ENCODE measurements at regions not wholly inside any gene's neighbourhood (a gene's known extent, or its start where the extent isn't known, plus 50 kb on each side); places are given as distances from the start of the nearest gene placed in this dataset.

DNA sequence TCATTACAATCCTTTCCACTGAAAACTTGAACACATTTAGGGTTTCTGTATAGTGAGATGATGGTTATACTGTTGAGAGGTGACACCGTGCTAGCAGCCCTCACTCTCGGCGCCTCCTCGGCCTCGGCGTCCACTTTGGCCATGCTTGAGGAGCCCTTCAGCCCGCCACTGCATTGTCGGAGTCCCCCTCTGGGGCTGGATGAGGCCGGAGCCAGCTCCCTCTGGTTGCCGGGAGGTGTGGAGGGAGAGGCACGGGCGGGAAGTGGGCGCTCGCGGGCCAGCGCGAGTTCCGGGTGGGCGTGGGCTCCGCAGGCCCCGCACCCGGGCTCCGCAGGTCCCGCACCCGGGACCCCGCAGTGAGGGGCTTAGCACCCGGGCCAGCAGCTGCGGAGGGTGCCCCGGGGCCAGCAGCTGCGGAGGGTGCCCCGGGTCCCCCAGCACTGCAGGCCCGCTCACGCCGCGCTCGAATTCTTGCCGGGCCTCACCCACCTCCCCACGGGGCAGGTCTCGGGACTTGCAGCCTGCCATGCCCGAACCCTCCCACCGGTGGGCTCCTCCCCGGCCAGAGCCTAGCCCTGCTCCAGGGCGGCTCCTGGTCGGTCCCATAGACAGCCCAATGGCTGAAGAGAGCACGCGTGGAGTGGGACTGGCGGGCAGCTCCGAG lies 145.9 kb upstream of the ZNF608 start:
- intact Hi-C loops (cut with micrococcal nuclease; ENCODE audit: unreplicated experiment): no loop called here
- BruUV-seq (replicated peaks): no TSS peak
- no peaks in the 10 kb centered on the region; the same call in 1 of the 2 replicates for H3K36me3 ChIP-seq (ENCODE audit: insufficient read depth, low read length)
- no peak overlapping the region for H3K4me2 ChIP-seq (ENCODE audit: low read length)
- CTCF ChIA-PET (ENCODE audit: unreplicated experiment): no interaction called here
- no peaks in the 10 kb centered on the region for H3K9me2 ChIP-seq (ENCODE audit: insufficient read depth, low read length)
- DNase-seq (ENCODE audit: low spot score): no peak
- H3K4me3 ChIP-seq (ENCODE audit: low read depth, low read length, poor library complexity, severe bottlenecking): no peak overlapping the region
- no peaks in the 10 kb centered on the region for H3K79me2 ChIP-seq (ENCODE audit: insufficient read depth, low read depth, low read length)
- H4K20me1 ChIP-seq (ENCODE audit: insufficient read depth, low read length): no peaks in the 10 kb centered on the region
- peaks cover 17% of the 10 kb centered on the region for H3K4me1 ChIP-seq (ENCODE audit: insufficient read depth, low read length, poor library complexity, severe bottlenecking)
- H3K27ac ChIP-seq (ENCODE audit: low read depth, low read length, poor library complexity, severe bottlenecking): no peak overlapping the region
- no peaks in the 10 kb centered on the region for H3K9me3 ChIP-seq (ENCODE audit: low read length)
- POLR2A ChIA-PET: interaction anchor here (0.6 to 0.7 kb wide), 2 partner anchors 92 to 228 kb away, joined by 3 read pairs; no protein-coding TSS in a partner anchor
- TF ChIP-seq, protein P1, sequence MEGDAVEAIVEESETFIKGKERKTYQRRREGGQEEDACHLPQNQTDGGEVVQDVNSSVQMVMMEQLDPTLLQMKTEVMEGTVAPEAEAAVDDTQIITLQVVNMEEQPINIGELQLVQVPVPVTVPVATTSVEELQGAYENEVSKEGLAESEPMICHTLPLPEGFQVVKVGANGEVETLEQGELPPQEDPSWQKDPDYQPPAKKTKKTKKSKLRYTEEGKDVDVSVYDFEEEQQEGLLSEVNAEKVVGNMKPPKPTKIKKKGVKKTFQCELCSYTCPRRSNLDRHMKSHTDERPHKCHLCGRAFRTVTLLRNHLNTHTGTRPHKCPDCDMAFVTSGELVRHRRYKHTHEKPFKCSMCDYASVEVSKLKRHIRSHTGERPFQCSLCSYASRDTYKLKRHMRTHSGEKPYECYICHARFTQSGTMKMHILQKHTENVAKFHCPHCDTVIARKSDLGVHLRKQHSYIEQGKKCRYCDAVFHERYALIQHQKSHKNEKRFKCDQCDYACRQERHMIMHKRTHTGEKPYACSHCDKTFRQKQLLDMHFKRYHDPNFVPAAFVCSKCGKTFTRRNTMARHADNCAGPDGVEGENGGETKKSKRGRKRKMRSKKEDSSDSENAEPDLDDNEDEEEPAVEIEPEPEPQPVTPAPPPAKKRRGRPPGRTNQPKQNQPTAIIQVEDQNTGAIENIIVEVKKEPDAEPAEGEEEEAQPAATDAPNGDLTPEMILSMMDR (conservative IDR thresholded peaks at IDR 0.05; ENCODE audit: low read length): no peak
- TF ChIP-seq EZH2phosphoT487 (IDR thresholded peaks at IDR 0.05; ENCODE audit: borderline replicate concordance, low read depth, low read length): no peak
- H2AFZ ChIP-seq (ENCODE audit: low read length): no peak overlapping the region

DNA sequence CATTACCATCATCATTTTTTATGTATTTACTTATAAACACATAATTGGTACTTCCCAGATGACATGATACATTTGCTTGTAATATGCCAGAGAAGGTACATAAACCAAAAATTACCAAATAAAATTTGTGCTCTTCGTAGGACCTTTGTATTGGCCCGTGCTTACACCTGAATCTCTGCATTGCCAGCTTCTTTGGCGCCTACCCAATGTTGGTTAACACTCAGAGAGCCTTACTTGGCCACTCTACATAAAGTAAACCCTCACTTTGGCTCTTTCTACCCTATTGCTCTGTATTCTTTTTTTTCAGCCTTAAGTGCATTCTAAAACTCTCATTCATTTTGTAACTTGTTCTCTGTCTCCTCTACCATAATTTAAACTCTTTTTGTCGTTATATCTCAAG lies 148.1 kb upstream of the ZNF608 start:
- Histone ChIP-seq H3K4me3 (ENCODE audit: low read depth, low read length, poor library complexity, severe bottlenecking) (no peak overlapping the region), H4K20me1 (ENCODE audit: insufficient read depth, low read length) (no peaks in the 10 kb centered on the region), H3K79me2 (ENCODE audit: insufficient read depth, low read depth, low read length) (no peaks in the 10 kb centered on the region), H2AFZ (ENCODE audit: low read length) (no peak overlapping the region), H3K4me2 (ENCODE audit: low read length) (no peak overlapping the region), H3K36me3 (ENCODE audit: insufficient read depth, low read length) (no peaks in the 10 kb centered on the region; the same call in 1 of the 2 replicates), H3K9me3 (ENCODE audit: low read length) (no peaks in the 10 kb centered on the region), H3K4me1 (ENCODE audit: insufficient read depth, low read length, poor library complexity, severe bottlenecking) (no peaks in the 10 kb centered on the region), H3K27ac (ENCODE audit: low read depth, low read length, poor library complexity, severe bottlenecking) (no peak overlapping the region), H3K9me2 (ENCODE audit: insufficient read depth, low read length) (no peaks in the 10 kb centered on the region)
- no TSS peak for BruUV-seq (replicated peaks)
- DNase-seq (ENCODE audit: low spot score): no peak
- intact Hi-C loops (cut with micrococcal nuclease; ENCODE audit: unreplicated experiment): no loop called here
- POLR2A ChIA-PET: interaction anchor here (1.0 to 1.6 kb wide), 5 partner anchors 9 to 45 kb away, joined by 3 to 5 read pairs (median 4); no protein-coding TSS in a partner anchor
- CTCF ChIA-PET (ENCODE audit: unreplicated experiment): interaction anchor here (1.6 kb wide), 1 partner anchor 8 kb away, joined by 4 read pairs; no protein-coding TSS in a partner anchor
- TF ChIP-seq EZH2phosphoT487 (IDR thresholded peaks at IDR 0.05; ENCODE audit: borderline replicate concordance, low read depth, low read length): no peak
- TF ChIP-seq, protein P1 (conservative IDR thresholded peaks at IDR 0.05; ENCODE audit: low read length): no peak

DNA sequence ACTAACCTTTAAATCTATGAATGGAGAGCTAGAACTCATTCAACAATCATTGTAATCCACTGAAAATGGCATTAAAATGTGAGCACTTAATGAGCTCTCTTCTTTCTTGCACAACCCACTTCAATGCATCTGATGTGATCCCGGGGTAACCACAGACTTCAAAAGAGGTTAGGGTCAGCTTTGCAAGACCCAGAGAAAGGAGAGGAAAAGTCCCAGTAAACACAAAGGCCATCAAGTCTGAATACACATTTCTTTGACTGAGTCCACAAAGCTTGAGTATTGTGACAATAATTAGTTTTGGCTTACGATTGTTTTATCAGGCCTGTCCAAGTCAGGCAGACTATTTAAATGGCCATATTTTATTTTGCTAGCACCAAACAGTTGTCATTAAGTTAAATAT lies 148.8 kb upstream of the ZNF608 start:
- no peak overlapping the region for H3K4me2 ChIP-seq (ENCODE audit: low read length)
- H3K79me2 ChIP-seq (ENCODE audit: insufficient read depth, low read depth, low read length): no peaks in the 10 kb centered on the region
- no peaks in the 10 kb centered on the region for H3K4me1 ChIP-seq (ENCODE audit: insufficient read depth, low read length, poor library complexity, severe bottlenecking)
- no peak overlapping the region for H3K4me3 ChIP-seq (ENCODE audit: low read depth, low read length, poor library complexity, severe bottlenecking)
- POLR2A ChIA-PET: interaction anchor here (1.0 to 1.6 kb wide), 5 partner anchors 10 to 68 kb away, joined by 3 to 5 read pairs (median 3); no protein-coding TSS in a partner anchor
- H3K27ac ChIP-seq (ENCODE audit: low read depth, low read length, poor library complexity, severe bottlenecking): no peak overlapping the region
- no peaks in the 10 kb centered on the region for H4K20me1 ChIP-seq (ENCODE audit: insufficient read depth, low read length)
- no peaks in the 10 kb centered on the region for H3K9me3 ChIP-seq (ENCODE audit: low read length)
- TF ChIP-seq, protein P1 (conservative IDR thresholded peaks at IDR 0.05; ENCODE audit: low read length): no peak
- no peak for TF ChIP-seq EZH2phosphoT487 (IDR thresholded peaks at IDR 0.05; ENCODE audit: borderline replicate concordance, low read depth, low read length)
- no peaks in the 10 kb centered on the region for H3K9me2 ChIP-seq (ENCODE audit: insufficient read depth, low read length)
- CTCF ChIA-PET (ENCODE audit: unreplicated experiment): interaction anchor here (1.6 kb wide), 1 partner anchor 9 kb away, joined by 4 read pairs; no protein-coding TSS in a partner anchor
- intact Hi-C loops (cut with micrococcal nuclease; ENCODE audit: unreplicated experiment): no loop called here
- peak overlapping the region; percentile 39; the same call in 1 of the 2 replicates for H2AFZ ChIP-seq (ENCODE audit: low read length)
- DNase-seq (ENCODE audit: low spot score): no peak
- BruUV-seq (replicated peaks): no TSS peak
- no peaks in the 10 kb centered on the region; the same call in 1 of the 2 replicates for H3K36me3 ChIP-seq (ENCODE audit: insufficient read depth, low read length)
